HG02642 (cell line): ENCODE measurements at regions not wholly inside any gene's neighbourhood (a gene's known extent, or its start where the extent isn't known, plus 50 kb on each side); places are given as distances from the start of the nearest gene placed in this dataset.

Source experiments
- ATAC-seq: cut with Tn5 transposase; IDR thresholded peaks from one replicate; pipeline ENCODE4 v1.9.1; 2021; ENCODE audit warnings: mild to moderate bottlenecking; ENCODE audit not compliant: unreplicated experiment, poor library complexity

- ATAC-seq: no peak
Measured at GRCh38 chr5:168165221-168165914, 126.1 kb upstream of the WWC1 start.

GRCh38 chr5:168165977-168166376 is 125.5 kb upstream of the WWC1 start:
- ATAC-seq: no peak

- ATAC-seq: no peak
Measured at GRCh38 chr5:168167338-168167737, 124.1 kb upstream of the WWC1 start.

GRCh38 chr5:168168978-168169698 is 122.3 kb upstream of the WWC1 start:
- ATAC-seq: no peak

GRCh38 chr5:168169791-168170190 is 121.7 kb upstream of the WWC1 start:
- no peak for ATAC-seq

- no peak for ATAC-seq
Measured at GRCh38 chr5:168171901-168172759, 119.3 kb upstream of the WWC1 start.

- ATAC-seq: no peak
Measured at GRCh38 chr5:168172760-168173223, 118.7 kb upstream of the WWC1 start.

- peak; percentile 71 for ATAC-seq
Measured at GRCh38 chr5:168174376-168174775, 117.1 kb upstream of the WWC1 start.

- no peak for ATAC-seq
Measured at GRCh38 chr5:168176251-168176650, 115.2 kb upstream of the WWC1 start.

GRCh38 chr5:168176941-168177340 is 114.5 kb upstream of the WWC1 start:
- no peak for ATAC-seq

- no peak for ATAC-seq
Measured at GRCh38 chr5:168177831-168178450, 113.5 kb upstream of the WWC1 start.

- no peak for ATAC-seq
Measured at GRCh38 chr5:168179192-168179593, 112.3 kb upstream of the WWC1 start.

GRCh38 chr5:168182269-168182668 is 109.2 kb upstream of the WWC1 start:
- no peak for ATAC-seq

- no peak for ATAC-seq
Measured at GRCh38 chr5:168184103-168184502, 107.3 kb upstream of the WWC1 start.

- ATAC-seq: no peak
Measured at GRCh38 chr5:168186289-168187074, 105.0 kb upstream of the WWC1 start.

GRCh38 chr5:168187614-168188013 is 103.8 kb upstream of the WWC1 start:
- ATAC-seq: no peak

GRCh38 chr5:168188182-168188581 is 103.3 kb upstream of the WWC1 start:
- ATAC-seq: no peak

GRCh38 chr5:168192120-168192519 is 99.3 kb upstream of the WWC1 start:
- no peak for ATAC-seq

GRCh38 chr5:168193493-168194250 is 97.8 kb upstream of the WWC1 start:
- ATAC-seq: no peak
